ENCODE measurements at regions not wholly inside any gene's neighbourhood (a gene's known extent, or its start where the extent isn't known, plus 50 kb on each side); places are given as distances from the start of the nearest gene placed in this dataset.

DNA sequence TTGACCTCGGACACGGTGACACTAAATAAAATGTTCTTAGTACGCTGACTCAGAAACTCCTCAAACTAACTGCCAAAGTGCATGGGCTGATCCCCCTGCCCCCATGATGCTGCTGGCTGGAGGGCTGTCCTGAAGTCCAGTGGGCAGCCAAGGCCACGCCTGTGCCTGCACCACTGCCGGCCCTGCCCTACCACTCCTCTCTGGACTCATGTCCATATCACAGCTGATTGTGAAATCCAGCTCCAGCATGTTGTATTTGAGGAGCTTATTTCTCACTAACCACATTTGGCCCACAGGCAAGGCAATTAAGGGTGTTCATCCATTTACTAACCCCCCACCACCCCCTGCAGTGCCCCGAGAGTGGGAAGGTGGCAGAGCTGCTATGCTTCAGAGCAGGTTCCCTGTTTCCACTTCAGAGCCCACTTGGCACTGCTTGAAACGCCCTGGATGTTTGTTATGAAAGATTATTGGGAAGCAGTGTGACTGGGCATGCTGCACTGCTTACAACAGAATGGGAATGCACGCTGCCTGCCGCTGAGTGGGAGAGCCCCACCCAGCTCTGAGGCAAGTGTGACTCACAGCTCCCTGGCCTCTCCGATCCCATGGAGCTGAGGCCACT, 114.0 kb downstream of the UQCRFS1 start:
- no peaks in the 10 kb centered on the region for H3K27me3 ChIP-seq (ENCODE audit: control insufficient read depth in 1 of 2, insufficient read depth in 2 of 2, low read length in 2 of 2)
- peaks cover 0 to 4% of the 10 kb centered on the region in 2 donors for H3K9me3 ChIP-seq (ENCODE audit: control insufficient read depth in 1 of 2, low read length in 2 of 2)
- no peak overlapping the region for H3K9ac ChIP-seq (ENCODE audit: low read depth in 1 of 2, low read length in 2 of 2)
- H3K4me3 ChIP-seq (ENCODE audit: low read depth in 1 of 2, low read length in 2 of 2): no peak overlapping the region
- H3K27ac ChIP-seq (ENCODE audit: low read depth, low read length): no peak overlapping the region
- no peaks in the 10 kb centered on the region for H3K4me1 ChIP-seq (ENCODE audit: control insufficient read depth in 1 of 2, insufficient read depth in 2 of 2, low read length in 2 of 2)
- H3K36me3 ChIP-seq (ENCODE audit: control insufficient read depth in 1 of 2, insufficient read depth in 2 of 2, low read length in 2 of 2): no peaks in the 10 kb centered on the region

DNA sequence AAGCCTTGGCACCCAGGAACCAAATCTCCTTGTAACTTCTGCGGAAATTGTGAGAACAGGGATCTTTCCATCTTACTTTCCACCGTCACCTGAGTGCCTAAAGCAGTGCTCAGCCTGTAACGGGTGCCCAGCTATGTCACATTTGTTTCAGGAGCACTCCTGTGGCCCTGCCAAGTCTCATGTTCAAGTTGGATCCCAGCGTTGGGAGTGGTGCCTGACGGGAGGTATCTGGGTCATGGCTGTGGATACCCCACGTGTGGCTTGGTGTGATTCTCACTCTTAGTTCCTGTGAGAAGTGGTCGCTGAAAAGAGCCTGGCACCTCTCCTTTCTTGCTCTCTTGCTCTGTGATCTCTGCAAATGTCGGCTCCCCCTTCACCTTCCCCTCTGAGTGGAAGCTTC, 114.9 kb downstream of the UQCRFS1 start:
- H3K4me3 ChIP-seq (ENCODE audit: low read depth in 1 of 2, low read length in 2 of 2): no peak overlapping the region
- H3K9ac ChIP-seq (ENCODE audit: low read depth in 1 of 2, low read length in 2 of 2): no peak overlapping the region
- H3K27ac ChIP-seq (ENCODE audit: low read depth, low read length): no peak overlapping the region
- no peaks in the 10 kb centered on the region for H3K9me3 ChIP-seq (ENCODE audit: control insufficient read depth in 1 of 2, low read length in 2 of 2)
- H3K27me3 ChIP-seq (ENCODE audit: control insufficient read depth in 1 of 2, insufficient read depth in 2 of 2, low read length in 2 of 2): no peaks in the 10 kb centered on the region
- no peaks in the 10 kb centered on the region for H3K36me3 ChIP-seq (ENCODE audit: control insufficient read depth in 1 of 2, insufficient read depth in 2 of 2, low read length in 2 of 2)
- no peaks in the 10 kb centered on the region for H3K4me1 ChIP-seq (ENCODE audit: control insufficient read depth in 1 of 2, insufficient read depth in 2 of 2, low read length in 2 of 2)

DNA sequence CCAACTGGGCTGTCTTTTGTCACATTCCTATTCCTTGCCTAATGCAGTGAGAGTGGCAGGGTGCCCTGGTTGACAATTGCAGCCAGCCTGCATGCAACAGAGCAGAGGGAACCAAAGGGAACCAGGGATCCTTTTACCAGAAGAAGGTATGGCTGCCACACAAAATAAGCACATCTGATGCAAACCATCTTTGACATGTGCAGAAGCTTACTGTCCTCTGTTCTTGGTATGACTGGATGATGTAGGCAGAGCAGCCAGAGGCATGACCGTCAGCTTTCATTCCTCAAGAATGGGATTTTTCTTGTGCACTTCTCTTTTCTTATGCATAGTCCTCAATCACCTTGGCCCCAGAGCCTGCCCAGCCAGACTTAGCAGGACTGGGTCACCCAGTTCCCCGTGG, 116.1 kb downstream of the UQCRFS1 start:
- H3K27me3 ChIP-seq (ENCODE audit: control insufficient read depth in 1 of 2, insufficient read depth in 2 of 2, low read length in 2 of 2): no peaks in the 10 kb centered on the region
- H3K9me3 ChIP-seq (ENCODE audit: control insufficient read depth in 1 of 2, low read length in 2 of 2): no peaks in the 10 kb centered on the region
- H3K4me3 ChIP-seq (ENCODE audit: low read depth in 1 of 2, low read length in 2 of 2): no peak overlapping the region
- H3K36me3 ChIP-seq (ENCODE audit: control insufficient read depth in 1 of 2, insufficient read depth in 2 of 2, low read length in 2 of 2): no peaks in the 10 kb centered on the region
- no peaks in the 10 kb centered on the region for H3K4me1 ChIP-seq (ENCODE audit: control insufficient read depth in 1 of 2, insufficient read depth in 2 of 2, low read length in 2 of 2)
- H3K9ac ChIP-seq (ENCODE audit: low read depth in 1 of 2, low read length in 2 of 2): no peak overlapping the region
- H3K27ac ChIP-seq (ENCODE audit: low read depth, low read length): no peak overlapping the region

GRCh38 chr19:29093553-29093908, 119.4 kb downstream of the UQCRFS1 start:
- Histone ChIP-seq H3K36me3 (ENCODE audit: control insufficient read depth in 1 of 2, insufficient read depth in 2 of 2, low read length in 2 of 2) (no peaks in the 10 kb centered on the region), H3K9ac (ENCODE audit: low read depth in 1 of 2, low read length in 2 of 2) (no peak overlapping the region), H3K27ac (ENCODE audit: low read depth, low read length) (no peak overlapping the region), H3K4me1 (ENCODE audit: control insufficient read depth in 1 of 2, insufficient read depth in 2 of 2, low read length in 2 of 2) (no peaks in the 10 kb centered on the region), H3K9me3 (ENCODE audit: control insufficient read depth in 1 of 2, low read length in 2 of 2) (no peaks in the 10 kb centered on the region), H3K4me3 (ENCODE audit: low read depth in 1 of 2, low read length in 2 of 2) (no peak overlapping the region), H3K27me3 (ENCODE audit: control insufficient read depth in 1 of 2, insufficient read depth in 2 of 2, low read length in 2 of 2) (no peaks in the 10 kb centered on the region)

- H3K9me3 ChIP-seq (ENCODE audit: control insufficient read depth in 1 of 2, low read length in 2 of 2): no peaks in the 10 kb centered on the region
- H3K36me3 ChIP-seq (ENCODE audit: control insufficient read depth in 1 of 2, insufficient read depth in 2 of 2, low read length in 2 of 2): no peaks in the 10 kb centered on the region
- H3K27me3 ChIP-seq (ENCODE audit: control insufficient read depth in 1 of 2, insufficient read depth in 2 of 2, low read length in 2 of 2): no peaks in the 10 kb centered on the region
- H3K9ac ChIP-seq (ENCODE audit: low read depth in 1 of 2, low read length in 2 of 2): no peak overlapping the region
- H3K4me3 ChIP-seq (ENCODE audit: low read depth in 1 of 2, low read length in 2 of 2): no peak overlapping the region
- no peak overlapping the region for H3K27ac ChIP-seq (ENCODE audit: low read depth, low read length)
- no peaks in the 10 kb centered on the region for H3K4me1 ChIP-seq (ENCODE audit: control insufficient read depth in 1 of 2, insufficient read depth in 2 of 2, low read length in 2 of 2)
These were observed 120.0 kb downstream of the UQCRFS1 start for GRCh38 chr19:29092712-29093552.

GRCh38 chr19:29090783-29091526, 122.0 kb downstream of the UQCRFS1 start:
- Histone ChIP-seq H3K9ac (ENCODE audit: low read depth in 1 of 2, low read length in 2 of 2) (no peak overlapping the region), H3K4me1 (ENCODE audit: control insufficient read depth in 1 of 2, insufficient read depth in 2 of 2, low read length in 2 of 2) (no peaks in the 10 kb centered on the region), H3K9me3 (ENCODE audit: control insufficient read depth in 1 of 2, low read length in 2 of 2) (no peaks in the 10 kb centered on the region), H3K4me3 (ENCODE audit: low read depth in 1 of 2, low read length in 2 of 2) (no peak overlapping the region), H3K27me3 (ENCODE audit: control insufficient read depth in 1 of 2, insufficient read depth in 2 of 2, low read length in 2 of 2) (no peaks in the 10 kb centered on the region), H3K36me3 (ENCODE audit: control insufficient read depth in 1 of 2, insufficient read depth in 2 of 2, low read length in 2 of 2) (no peaks in the 10 kb centered on the region), H3K27ac (ENCODE audit: low read depth, low read length) (no peak overlapping the region)

DNA sequence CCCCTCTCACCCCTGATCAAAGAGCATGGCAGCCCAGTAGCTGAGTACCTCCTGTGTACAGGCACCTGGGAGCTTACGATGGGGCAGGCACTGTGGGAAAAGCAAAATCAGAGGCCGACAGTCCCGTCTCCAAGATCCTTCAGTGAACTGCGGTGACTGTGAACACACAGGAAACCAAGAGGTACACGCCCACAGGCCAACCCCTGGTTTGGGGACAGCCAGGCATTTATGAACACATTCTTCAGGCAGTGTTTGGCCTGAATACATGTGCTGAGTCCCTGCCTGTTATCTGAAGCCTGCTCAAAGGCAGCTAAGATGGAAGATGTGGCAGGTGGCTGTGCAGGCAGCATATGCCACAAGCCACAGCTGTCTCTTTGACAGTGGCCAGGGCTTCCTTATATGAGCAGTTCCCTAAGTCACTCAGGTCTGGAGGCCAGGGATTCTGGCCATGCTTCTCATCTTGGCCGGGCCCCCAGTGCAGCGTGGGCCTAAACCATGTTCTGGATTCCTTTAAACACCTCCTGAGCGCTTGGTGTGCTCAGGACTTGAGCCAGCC, 123.6 kb downstream of the UQCRFS1 start:
- H3K9me3 ChIP-seq (ENCODE audit: control insufficient read depth in 1 of 2, low read length in 2 of 2): no peaks in the 10 kb centered on the region
- H3K27ac ChIP-seq (ENCODE audit: low read depth, low read length): no peak overlapping the region
- H3K4me3 ChIP-seq (ENCODE audit: low read depth in 1 of 2, low read length in 2 of 2): no peak overlapping the region
- no peaks in the 10 kb centered on the region for H3K27me3 ChIP-seq (ENCODE audit: control insufficient read depth in 1 of 2, insufficient read depth in 2 of 2, low read length in 2 of 2)
- no peaks in the 10 kb centered on the region for H3K4me1 ChIP-seq (ENCODE audit: control insufficient read depth in 1 of 2, insufficient read depth in 2 of 2, low read length in 2 of 2)
- no peaks in the 10 kb centered on the region for H3K36me3 ChIP-seq (ENCODE audit: control insufficient read depth in 1 of 2, insufficient read depth in 2 of 2, low read length in 2 of 2)
- no peak overlapping the region for H3K9ac ChIP-seq (ENCODE audit: low read depth in 1 of 2, low read length in 2 of 2)

DNA sequence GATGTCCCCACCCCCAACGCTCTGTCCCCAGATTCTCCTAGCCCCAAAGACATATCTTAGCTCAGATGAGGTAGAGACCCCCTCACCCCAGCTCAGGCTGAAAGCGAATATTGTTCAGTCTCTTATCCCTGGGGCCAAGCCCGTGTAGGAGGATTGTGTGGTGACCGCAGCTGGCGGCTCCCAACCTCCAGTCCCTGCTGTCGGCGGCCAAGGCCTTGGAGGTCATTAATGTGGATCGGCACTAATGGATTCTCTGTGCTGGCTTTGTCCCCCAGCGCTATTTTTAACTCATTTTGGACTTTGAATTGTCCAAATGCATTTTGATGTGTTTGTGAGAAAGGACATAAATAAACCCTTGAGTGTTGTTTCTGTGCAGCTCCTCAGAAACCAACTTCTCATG, 124.2 kb downstream of the UQCRFS1 start:
- H3K9ac ChIP-seq (ENCODE audit: low read depth in 1 of 2, low read length in 2 of 2): no peak overlapping the region
- H3K9me3 ChIP-seq (ENCODE audit: control insufficient read depth in 1 of 2, low read length in 2 of 2): no peaks in the 10 kb centered on the region
- no peak overlapping the region for H3K4me3 ChIP-seq (ENCODE audit: low read depth in 1 of 2, low read length in 2 of 2)
- no peak overlapping the region for H3K27ac ChIP-seq (ENCODE audit: low read depth, low read length)
- H3K36me3 ChIP-seq (ENCODE audit: control insufficient read depth in 1 of 2, insufficient read depth in 2 of 2, low read length in 2 of 2): no peaks in the 10 kb centered on the region
- no peaks in the 10 kb centered on the region for H3K27me3 ChIP-seq (ENCODE audit: control insufficient read depth in 1 of 2, insufficient read depth in 2 of 2, low read length in 2 of 2)
- H3K4me1 ChIP-seq (ENCODE audit: control insufficient read depth in 1 of 2, insufficient read depth in 2 of 2, low read length in 2 of 2): no peaks in the 10 kb centered on the region

- Histone ChIP-seq H3K4me1 (ENCODE audit: control insufficient read depth in 1 of 2, insufficient read depth in 2 of 2, low read length in 2 of 2) (no peaks in the 10 kb centered on the region), H3K27me3 (ENCODE audit: control insufficient read depth in 1 of 2, insufficient read depth in 2 of 2, low read length in 2 of 2) (no peaks in the 10 kb centered on the region), H3K9me3 (ENCODE audit: control insufficient read depth in 1 of 2, low read length in 2 of 2) (no peaks in the 10 kb centered on the region), H3K9ac (ENCODE audit: low read depth in 1 of 2, low read length in 2 of 2) (no peak overlapping the region), H3K36me3 (ENCODE audit: control insufficient read depth in 1 of 2, insufficient read depth in 2 of 2, low read length in 2 of 2) (no peaks in the 10 kb centered on the region), H3K4me3 (ENCODE audit: low read depth in 1 of 2, low read length in 2 of 2) (no peak overlapping the region), H3K27ac (ENCODE audit: low read depth, low read length) (no peak overlapping the region)
These were observed 126.3 kb downstream of the UQCRFS1 start for GRCh38 chr19:29086646-29087045.

GRCh38 chr19:29086182-29086581, 126.8 kb downstream of the UQCRFS1 start:
- no peaks in the 10 kb centered on the region for H3K27me3 ChIP-seq (ENCODE audit: control insufficient read depth in 1 of 2, insufficient read depth in 2 of 2, low read length in 2 of 2)
- H3K9ac ChIP-seq (ENCODE audit: low read depth in 1 of 2, low read length in 2 of 2): no peak overlapping the region
- H3K27ac ChIP-seq (ENCODE audit: low read depth, low read length): no peak overlapping the region
- no peak overlapping the region for H3K4me3 ChIP-seq (ENCODE audit: low read depth in 1 of 2, low read length in 2 of 2)
- no peaks in the 10 kb centered on the region for H3K36me3 ChIP-seq (ENCODE audit: control insufficient read depth in 1 of 2, insufficient read depth in 2 of 2, low read length in 2 of 2)
- H3K4me1 ChIP-seq (ENCODE audit: control insufficient read depth in 1 of 2, insufficient read depth in 2 of 2, low read length in 2 of 2): no peaks in the 10 kb centered on the region
- H3K9me3 ChIP-seq (ENCODE audit: control insufficient read depth in 1 of 2, low read length in 2 of 2): no peaks in the 10 kb centered on the region
